ENCODE measurements at regions not wholly inside any gene's neighbourhood (a gene's known extent, or its start where the extent isn't known, plus 50 kb on each side); places are given as distances from the start of the nearest gene placed in this dataset.

DNA sequence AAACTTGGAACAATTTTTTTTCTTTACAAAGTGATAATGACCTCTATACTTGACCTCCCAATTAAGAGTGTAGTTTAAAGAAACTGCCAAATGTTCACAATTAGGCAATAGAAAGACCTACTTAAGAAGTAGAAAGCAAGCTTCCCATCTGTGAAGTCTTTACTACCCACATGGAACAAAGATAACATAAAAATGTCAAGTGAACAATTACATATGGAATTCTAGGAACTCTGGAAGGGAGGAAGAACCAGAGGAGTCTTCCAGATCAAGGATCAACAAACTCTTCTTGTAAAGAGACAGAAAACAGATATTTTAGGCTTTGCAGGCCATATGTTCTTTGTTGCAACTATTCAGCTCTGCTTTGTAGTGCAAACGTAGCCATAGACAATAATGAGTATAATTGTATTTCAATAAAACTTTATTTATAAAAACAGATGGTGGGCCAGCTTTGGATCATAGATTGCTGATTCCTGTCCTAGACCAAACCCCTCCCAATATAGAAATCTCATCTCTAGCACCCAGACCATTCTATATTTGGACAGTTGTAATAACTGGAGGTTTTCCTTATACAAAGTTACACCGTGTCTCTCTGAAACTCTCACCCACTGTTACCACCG is 68.4 kb upstream of the MAGI3 start:
- Histone ChIP-seq H2AFZ (ENCODE audit: low read length) (no peak overlapping the region), H3K4me3 (ENCODE audit: low read length) (no peak overlapping the region), H3K27ac (ENCODE audit: low read length) (no peak overlapping the region), H3F3A (ENCODE audit: insufficient read depth, low read length) (no peaks in the 10 kb centered on the region), H3K4me1 (ENCODE audit: low read length) (no peaks in the 10 kb centered on the region), H3K4me2 (ENCODE audit: low read depth, low read length) (no peak overlapping the region), H3K36me3 (replicated peaks; ENCODE audit: insufficient read depth, low read length) (no peaks in the 10 kb centered on the region), H3K9me3 (replicated peaks; ENCODE audit: insufficient read depth, low read length) (no peaks in the 10 kb centered on the region), H3K9me2 (replicated peaks; ENCODE audit: insufficient read depth, low read length) (no peaks in the 10 kb centered on the region), H3K79me2 (ENCODE audit: low read length) (no peaks in the 10 kb centered on the region), H4K20me1 (ENCODE audit: insufficient read depth, low read length) (no peaks in the 10 kb centered on the region), H3K9ac (ENCODE audit: low read length) (no peak overlapping the region), H3K27me3 (replicated peaks; ENCODE audit: insufficient read depth, low read length) (no peaks in the 10 kb centered on the region)
- DNase-seq: no peak
- TF ChIP-seq, protein P1, sequence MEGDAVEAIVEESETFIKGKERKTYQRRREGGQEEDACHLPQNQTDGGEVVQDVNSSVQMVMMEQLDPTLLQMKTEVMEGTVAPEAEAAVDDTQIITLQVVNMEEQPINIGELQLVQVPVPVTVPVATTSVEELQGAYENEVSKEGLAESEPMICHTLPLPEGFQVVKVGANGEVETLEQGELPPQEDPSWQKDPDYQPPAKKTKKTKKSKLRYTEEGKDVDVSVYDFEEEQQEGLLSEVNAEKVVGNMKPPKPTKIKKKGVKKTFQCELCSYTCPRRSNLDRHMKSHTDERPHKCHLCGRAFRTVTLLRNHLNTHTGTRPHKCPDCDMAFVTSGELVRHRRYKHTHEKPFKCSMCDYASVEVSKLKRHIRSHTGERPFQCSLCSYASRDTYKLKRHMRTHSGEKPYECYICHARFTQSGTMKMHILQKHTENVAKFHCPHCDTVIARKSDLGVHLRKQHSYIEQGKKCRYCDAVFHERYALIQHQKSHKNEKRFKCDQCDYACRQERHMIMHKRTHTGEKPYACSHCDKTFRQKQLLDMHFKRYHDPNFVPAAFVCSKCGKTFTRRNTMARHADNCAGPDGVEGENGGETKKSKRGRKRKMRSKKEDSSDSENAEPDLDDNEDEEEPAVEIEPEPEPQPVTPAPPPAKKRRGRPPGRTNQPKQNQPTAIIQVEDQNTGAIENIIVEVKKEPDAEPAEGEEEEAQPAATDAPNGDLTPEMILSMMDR (IDR thresholded peaks at IDR 0.05; ENCODE audit: low read length): no peak
- TF ChIP-seq EZH2 (optimal IDR thresholded peaks at IDR 0.05; ENCODE audit: low read depth, low read length): no peak
- no peak for TF ChIP-seq EZH2phosphoT487 (IDR thresholded peaks at IDR 0.05; ENCODE audit: low read length)

DNA sequence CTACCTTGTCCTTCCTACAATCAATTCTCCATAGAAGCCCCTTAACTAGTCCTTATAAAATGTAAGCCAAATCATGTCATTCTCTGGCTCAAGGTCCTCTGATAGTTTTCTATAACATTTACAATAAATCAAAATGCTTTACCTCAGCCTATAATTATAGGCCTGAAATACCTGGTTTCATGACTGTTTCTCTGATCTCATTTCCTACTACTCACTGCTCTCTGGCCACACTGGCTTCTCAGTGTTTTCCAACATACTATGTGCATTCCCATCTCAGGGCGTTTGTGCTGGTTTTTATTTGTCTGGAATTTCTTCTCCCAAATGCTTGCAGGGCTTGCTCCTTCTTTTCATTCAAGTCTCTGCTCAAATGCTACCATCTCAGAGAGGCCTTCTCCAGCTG is 67.9 kb upstream of the MAGI3 start:
- Histone ChIP-seq H3K9ac (ENCODE audit: low read length) (no peak overlapping the region), H3K27me3 (replicated peaks; ENCODE audit: insufficient read depth, low read length) (no peaks in the 10 kb centered on the region), H2AFZ (ENCODE audit: low read length) (no peak overlapping the region), H3F3A (ENCODE audit: insufficient read depth, low read length) (no peaks in the 10 kb centered on the region), H3K27ac (ENCODE audit: low read length) (no peak overlapping the region), H3K4me1 (ENCODE audit: low read length) (no peaks in the 10 kb centered on the region), H3K79me2 (ENCODE audit: low read length) (no peaks in the 10 kb centered on the region), H3K36me3 (replicated peaks; ENCODE audit: insufficient read depth, low read length) (no peaks in the 10 kb centered on the region), H3K9me2 (replicated peaks; ENCODE audit: insufficient read depth, low read length) (no peaks in the 10 kb centered on the region), H4K20me1 (ENCODE audit: insufficient read depth, low read length) (no peaks in the 10 kb centered on the region), H3K4me3 (ENCODE audit: low read length) (no peak overlapping the region), H3K4me2 (ENCODE audit: low read depth, low read length) (no peak overlapping the region), H3K9me3 (replicated peaks; ENCODE audit: insufficient read depth, low read length) (no peaks in the 10 kb centered on the region)
- no peak for TF ChIP-seq EZH2phosphoT487 (IDR thresholded peaks at IDR 0.05; ENCODE audit: low read length)
- no peak for TF ChIP-seq EZH2 (optimal IDR thresholded peaks at IDR 0.05; ENCODE audit: low read depth, low read length)
- TF ChIP-seq, protein P1 (IDR thresholded peaks at IDR 0.05; ENCODE audit: low read length): no peak
- DNase-seq: no peak

DNA sequence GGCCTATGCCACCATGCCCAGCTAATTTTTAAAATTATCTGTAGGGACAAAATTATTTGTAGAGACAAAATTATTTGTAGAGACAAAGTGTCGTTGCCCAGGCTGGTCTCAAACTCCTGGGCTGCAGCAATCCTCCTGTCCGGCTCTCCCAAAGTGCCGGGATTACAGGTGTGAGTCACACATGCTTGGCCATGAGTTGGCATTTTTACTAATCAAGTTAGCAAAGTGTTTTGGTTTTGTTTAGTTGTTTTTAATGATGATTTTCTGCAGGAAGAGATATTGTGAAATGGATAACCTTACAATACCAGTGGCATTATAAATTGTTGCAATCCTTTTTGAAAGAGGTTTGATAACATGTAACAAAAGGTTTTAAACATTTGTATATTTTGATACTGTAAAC is 65.3 kb upstream of the MAGI3 start:
- Histone ChIP-seq H4K20me1 (ENCODE audit: insufficient read depth, low read length) (no peaks in the 10 kb centered on the region), H3F3A (ENCODE audit: insufficient read depth, low read length) (no peaks in the 10 kb centered on the region), H3K4me3 (ENCODE audit: low read length) (no peak overlapping the region), H3K36me3 (replicated peaks; ENCODE audit: insufficient read depth, low read length) (no peaks in the 10 kb centered on the region), H3K9ac (ENCODE audit: low read length) (no peak overlapping the region), H3K9me2 (replicated peaks; ENCODE audit: insufficient read depth, low read length) (no peaks in the 10 kb centered on the region), H3K4me2 (ENCODE audit: low read depth, low read length) (no peak overlapping the region), H2AFZ (ENCODE audit: low read length) (no peak overlapping the region), H3K79me2 (ENCODE audit: low read length) (no peaks in the 10 kb centered on the region), H3K4me1 (ENCODE audit: low read length) (no peaks in the 10 kb centered on the region), H3K9me3 (replicated peaks; ENCODE audit: insufficient read depth, low read length) (no peaks in the 10 kb centered on the region), H3K27ac (ENCODE audit: low read length) (no peak overlapping the region), H3K27me3 (replicated peaks; ENCODE audit: insufficient read depth, low read length) (no peaks in the 10 kb centered on the region)
- DNase-seq: no peak
- no peak for TF ChIP-seq EZH2 (optimal IDR thresholded peaks at IDR 0.05; ENCODE audit: low read depth, low read length)
- TF ChIP-seq, protein P1 (IDR thresholded peaks at IDR 0.05; ENCODE audit: low read length): no peak
- no peak for TF ChIP-seq EZH2phosphoT487 (IDR thresholded peaks at IDR 0.05; ENCODE audit: low read length)
